ENCODE measurements at regions not wholly inside any gene's neighbourhood (a gene's known extent, or its start where the extent isn't known, plus 50 kb on each side); places are given as distances from the start of the nearest gene placed in this dataset.

DNA sequence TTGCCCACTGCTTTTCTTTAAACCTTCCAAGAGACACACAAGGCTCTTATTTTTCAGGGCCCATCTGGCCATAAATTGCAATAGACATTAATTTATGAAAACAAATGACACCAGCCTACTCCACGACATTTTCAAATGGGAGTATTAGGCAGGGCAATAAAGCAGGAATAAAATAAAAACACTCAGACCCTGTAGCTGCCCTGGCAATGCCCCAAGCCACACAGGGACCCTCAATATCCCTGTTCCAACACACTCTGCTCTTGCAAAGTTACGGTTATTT, 550.8 kb upstream of the TNP1 start:
- Mint-ChIP-seq H3K36me3 (no peaks in the 10 kb centered on the region), H3K27ac (no peak overlapping the region), H3K4me3 (no peak overlapping the region), H3K4me1 (peaks cover 2% of the 10 kb centered on the region), H3K9me3 (peaks cover 0 to 4% (median 0%) of the 10 kb centered on the region in 7 donors), H3K27me3 (ENCODE audit: low read depth in 3 of 3) (peaks cover 6 to 24% (median 12%) of the 10 kb centered on the region in 3 donors)
- no peaks in the 10 kb centered on the region for H3K79me2 ChIP-seq (ENCODE audit: insufficient read depth, low read length)
- no peak overlapping the region for H3K4me3 ChIP-seq (replicated peaks in 1 of 3; ENCODE audit: low read depth in 2 of 3, low read length in 3 of 3)
- no peak overlapping the region for H3K9ac ChIP-seq (ENCODE audit: insufficient read depth, low read length, poor library complexity, severe bottlenecking)
- DNase-seq, result no peak
- no CpG with 5 or more reads among the region's 2 CpGs for WGBS (ENCODE audit: insufficient coverage)
- intact Hi-C loops (cut with micrococcal nuclease), result no loop called here
- H3K4me2 ChIP-seq (replicated peaks; ENCODE audit: extremely low read depth, low read length, poor library complexity, severe bottlenecking), result no peak overlapping the region
- H4K20me1 ChIP-seq (ENCODE audit: insufficient read depth, low read length), result no peaks in the 10 kb centered on the region
- H3K9me3 ChIP-seq (replicated peaks in 1 of 2; ENCODE audit: control insufficient read depth in 1 of 2, insufficient read depth in 1 of 2, low read length in 2 of 2), result no peaks in the 10 kb centered on the region
- peaks cover 0 to 22% of the 10 kb centered on the region in 2 donors for H3K27me3 ChIP-seq (ENCODE audit: control insufficient read depth in 2 of 2, insufficient read depth in 2 of 2, low read length in 2 of 2)
- no peak overlapping the region for H3K27ac ChIP-seq (ENCODE audit: low read depth in 1 of 2, low read length in 2 of 2)
- no peaks in the 10 kb centered on the region for H3K36me3 ChIP-seq (replicated peaks in 1 of 2; ENCODE audit: control insufficient read depth in 1 of 2, insufficient read depth in 2 of 2, low read length in 2 of 2)
- H2AFZ ChIP-seq (ENCODE audit: insufficient read depth, low read depth, low read length, poor library complexity, severe bottlenecking), result no peak overlapping the region
- TF ChIP-seq, protein P1, sequence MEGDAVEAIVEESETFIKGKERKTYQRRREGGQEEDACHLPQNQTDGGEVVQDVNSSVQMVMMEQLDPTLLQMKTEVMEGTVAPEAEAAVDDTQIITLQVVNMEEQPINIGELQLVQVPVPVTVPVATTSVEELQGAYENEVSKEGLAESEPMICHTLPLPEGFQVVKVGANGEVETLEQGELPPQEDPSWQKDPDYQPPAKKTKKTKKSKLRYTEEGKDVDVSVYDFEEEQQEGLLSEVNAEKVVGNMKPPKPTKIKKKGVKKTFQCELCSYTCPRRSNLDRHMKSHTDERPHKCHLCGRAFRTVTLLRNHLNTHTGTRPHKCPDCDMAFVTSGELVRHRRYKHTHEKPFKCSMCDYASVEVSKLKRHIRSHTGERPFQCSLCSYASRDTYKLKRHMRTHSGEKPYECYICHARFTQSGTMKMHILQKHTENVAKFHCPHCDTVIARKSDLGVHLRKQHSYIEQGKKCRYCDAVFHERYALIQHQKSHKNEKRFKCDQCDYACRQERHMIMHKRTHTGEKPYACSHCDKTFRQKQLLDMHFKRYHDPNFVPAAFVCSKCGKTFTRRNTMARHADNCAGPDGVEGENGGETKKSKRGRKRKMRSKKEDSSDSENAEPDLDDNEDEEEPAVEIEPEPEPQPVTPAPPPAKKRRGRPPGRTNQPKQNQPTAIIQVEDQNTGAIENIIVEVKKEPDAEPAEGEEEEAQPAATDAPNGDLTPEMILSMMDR (IDR thresholded peaks at IDR 0.05), result no peak
- H3K4me1 ChIP-seq (ENCODE audit: control insufficient read depth in 1 of 2, insufficient read depth in 2 of 2, low read length in 2 of 2), result peaks cover 0 to under 1% of the 10 kb centered on the region in 2 donors

DNA sequence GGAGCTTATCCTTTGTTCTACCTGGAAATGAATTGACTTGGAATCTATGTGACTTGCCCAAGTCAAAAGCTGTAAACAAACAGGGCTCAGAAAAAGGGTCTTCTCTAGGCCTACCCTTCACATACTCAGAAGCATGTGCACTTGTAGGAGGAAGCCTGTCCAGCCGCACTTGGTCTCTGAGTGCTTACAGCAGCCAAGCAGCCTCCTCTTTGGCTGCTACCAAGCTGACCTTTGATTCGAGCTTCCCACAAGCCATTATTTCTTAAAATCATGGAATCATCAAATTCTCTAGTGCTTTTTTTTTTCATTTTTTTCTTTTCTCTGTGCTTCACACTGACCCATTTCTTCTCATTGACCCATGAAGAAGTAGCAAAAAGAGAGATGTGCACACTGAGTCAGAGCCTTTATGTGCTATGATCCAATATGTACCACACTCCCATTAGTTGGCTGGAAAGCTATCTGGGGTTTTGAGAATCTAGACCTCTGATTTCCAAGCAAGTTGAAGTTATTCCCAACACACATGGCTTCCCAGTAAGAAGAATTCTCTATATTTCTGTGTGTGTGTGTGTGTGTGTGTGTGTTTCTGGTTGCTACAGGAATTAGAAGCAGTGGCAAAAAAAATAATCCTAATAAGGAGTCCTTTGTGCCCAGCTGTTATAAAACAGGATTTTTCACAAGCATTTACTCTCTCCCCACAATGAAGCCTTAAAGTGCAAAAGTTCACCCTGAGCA, 550.3 kb upstream of the TNP1 start:
- H3K4me3 Mint-ChIP-seq, result no peak overlapping the region
- H3K4me1 ChIP-seq (ENCODE audit: control insufficient read depth in 1 of 2, insufficient read depth in 2 of 2, low read length in 2 of 2), result no peaks in the 10 kb centered on the region
- H3K27ac Mint-ChIP-seq, result no peak overlapping the region
- WGBS (ENCODE audit: insufficient coverage), result 100% methylated on average over 2 of the region's 2 CpGs
- H3K4me2 ChIP-seq (replicated peaks; ENCODE audit: extremely low read depth, low read length, poor library complexity, severe bottlenecking), result no peak overlapping the region
- no peaks in the 10 kb centered on the region for H3K4me1 Mint-ChIP-seq
- H3K27me3 ChIP-seq (ENCODE audit: control insufficient read depth in 2 of 2, insufficient read depth in 2 of 2, low read length in 2 of 2), result peaks cover 1 to 27% of the 10 kb centered on the region in 2 donors
- H3K9ac ChIP-seq (ENCODE audit: insufficient read depth, low read length, poor library complexity, severe bottlenecking), result no peak overlapping the region
- DNase-seq, result no peak
- H3K9me3 ChIP-seq (replicated peaks in 1 of 2; ENCODE audit: control insufficient read depth in 1 of 2, insufficient read depth in 1 of 2, low read length in 2 of 2), result no peaks in the 10 kb centered on the region
- H3K79me2 ChIP-seq (ENCODE audit: insufficient read depth, low read length), result no peaks in the 10 kb centered on the region
- no peak overlapping the region for H3K27ac ChIP-seq (ENCODE audit: low read depth in 1 of 2, low read length in 2 of 2)
- H4K20me1 ChIP-seq (ENCODE audit: insufficient read depth, low read length), result no peaks in the 10 kb centered on the region
- no peak overlapping the region for H2AFZ ChIP-seq (ENCODE audit: insufficient read depth, low read depth, low read length, poor library complexity, severe bottlenecking)
- intact Hi-C loops (cut with micrococcal nuclease), result no loop called here
- H3K36me3 Mint-ChIP-seq, result no peaks in the 10 kb centered on the region
- TF ChIP-seq, protein P1 (IDR thresholded peaks at IDR 0.05), result no peak
- H3K9me3 Mint-ChIP-seq, result peaks cover 0 to 6% (median 0%) of the 10 kb centered on the region in 7 donors
- H3K27me3 Mint-ChIP-seq (ENCODE audit: low read depth in 3 of 3), result peaks cover 6 to 24% (median 13%) of the 10 kb centered on the region in 3 donors
- no peak overlapping the region for H3K4me3 ChIP-seq (replicated peaks in 1 of 3; ENCODE audit: low read depth in 2 of 3, low read length in 3 of 3)
- H3K36me3 ChIP-seq (replicated peaks in 1 of 2; ENCODE audit: control insufficient read depth in 1 of 2, insufficient read depth in 2 of 2, low read length in 2 of 2), result no peaks in the 10 kb centered on the region

Data from CD14-positive monocyte (primary cell).